IMR-90 (cell line): ENCODE measurements at regions not wholly inside any gene's neighbourhood (a gene's known extent, or its start where the extent isn't known, plus 50 kb on each side); places are given as distances from the start of the nearest gene placed in this dataset.

Experiments used
- ATAC-seq: fragments of 200-7000 bp; cut with Tn5 transposase; 2 replicates; pipeline ENCODE4 v1.9.1; 2020; ENCODE audit warnings: low read depth, mild to moderate bottlenecking, moderate library complexity
- BruUV-seq: library from RNA; stranded (reverse); fragments of 400-500 nt; replicated peaks from 2 replicates; lab custom pipeline; 2021; lab: Mats Ljungman, UMichigan
- CTCF ChIA-PET: fragments of 300-600 bp; formaldehyde crosslinking; extraction: SDS; loops from one replicate; lab custom pipeline; 2021; ENCODE audit warnings: antibody characterized with exemption; lab: Yijun Ruan, JAX
- POLR2A ChIA-PET: fragments of 300-600 bp; sonication (Branson Sonifier 250); formaldehyde crosslinking; loops from one replicate; lab custom pipeline; 2022; ENCODE audit warnings: antibody characterized with exemption; ENCODE audit not compliant: unreplicated experiment; lab: Charles Lee
- DNase-seq: peaks from one replicate; pipeline ENCODE4 v3.0.0; 2013
- H2AFZ ChIP-seq: replicated peaks from 2 replicates; pipeline ENCODE3; 2013; ENCODE audit warnings: low read length, mild to moderate bottlenecking; ENCODE audit not compliant: poor library complexity
- H2AK5ac ChIP-seq: 2 replicates; pipeline ENCODE4 v1.6.1; 2013; ENCODE audit warnings: low read depth, low read length, inconsistent platforms
- H2AK9ac ChIP-seq: replicated peaks from 2 replicates; pipeline ENCODE3; 2013; ENCODE audit warnings: mild to moderate bottlenecking, low read depth, low read length, moderate library complexity; ENCODE audit not compliant: poor library complexity
- H2BK120ac ChIP-seq: 2 replicates; pipeline ENCODE4 v1.6.1; 2013; ENCODE audit warnings: low read depth, low read length, inconsistent platforms
- H2BK15ac ChIP-seq: 3 replicates; pipeline ENCODE4 v1.6.1; 2013; ENCODE audit warnings: low read depth, low read length, inconsistent platforms
- H2BK20ac ChIP-seq: 2 replicates; pipeline ENCODE4 v1.6.1; 2013; ENCODE audit warnings: low read depth, mild to moderate bottlenecking, inconsistent platforms, low read length, moderate library complexity
- H2BK5ac ChIP-seq: 2 replicates; pipeline ENCODE4 v1.6.1; 2013; ENCODE audit warnings: mild to moderate bottlenecking, low read depth, low read length, inconsistent platforms; ENCODE audit not compliant: poor library complexity, severe bottlenecking
- H3K14ac ChIP-seq: replicated peaks from 2 replicates; pipeline ENCODE4 v1.6.1; 2013; ENCODE audit warnings: low read depth, low read length, inconsistent platforms
- H3K18ac ChIP-seq: 2 replicates; pipeline ENCODE4 v1.6.1; 2013; ENCODE audit warnings: low read depth, low read length, control low read depth
- H3K23ac ChIP-seq: 2 replicates; pipeline ENCODE4 v1.6.1; 2013; ENCODE audit warnings: low read depth, low read length, inconsistent platforms
- H3K27ac ChIP-seq: 2 replicates; pipeline ENCODE4 v1.5.1; 2013; ENCODE audit warnings: mild to moderate bottlenecking, control low read depth, low read length; ENCODE audit not compliant: insufficient read depth
- H3K27me3 ChIP-seq: 2 replicates; pipeline ENCODE4 v1.6.1; 2013; ENCODE audit warnings: low read length; ENCODE audit not compliant: control insufficient read depth, insufficient read depth
- H3K36me3 ChIP-seq: 2 replicates; pipeline ENCODE4 v1.6.1; 2013; ENCODE audit warnings: low read length, mixed read lengths; ENCODE audit not compliant: control insufficient read depth, insufficient read depth
- H3K4ac ChIP-seq: 2 replicates; pipeline ENCODE4 v1.6.1; 2013; ENCODE audit warnings: low read depth, low read length, inconsistent platforms
- H3K4me1 ChIP-seq: 2 replicates; pipeline ENCODE4 v1.6.1; 2013; ENCODE audit warnings: low read length, mixed read lengths; ENCODE audit not compliant: control insufficient read depth, insufficient read depth
- H3K4me2 ChIP-seq: 2 replicates; pipeline ENCODE4 v1.6.1; 2013; ENCODE audit warnings: low read depth, mild to moderate bottlenecking, control low read depth, low read length, moderate library complexity
- H3K4me3 ChIP-seq: 2 replicates; pipeline ENCODE4 v1.5.1; 2013; ENCODE audit warnings: low read depth, mild to moderate bottlenecking, control low read depth, low read length, moderate library complexity; ENCODE audit not compliant: insufficient read depth
- H3K56ac ChIP-seq: 2 replicates; pipeline ENCODE4 v1.6.1; 2013; ENCODE audit warnings: low read length, inconsistent platforms; ENCODE audit not compliant: insufficient read depth; ENCODE audit errors: extremely low read depth
- H3K79me1 ChIP-seq, 2 experiments: 2 replicates each; pipeline ENCODE4 v1.6.1; 2013; ENCODE audit warnings: low read length in 2 of 2, inconsistent platforms in 1 of 2, low read depth in 1 of 2
- H3K9ac ChIP-seq: 2 replicates; pipeline ENCODE4 v1.6.1; 2013; ENCODE audit warnings: low read depth, low read length, control low read depth
- H3K9me1 ChIP-seq: 2 replicates; pipeline ENCODE4 v1.6.1; 2013; ENCODE audit warnings: low read length, inconsistent platforms; ENCODE audit not compliant: insufficient read depth
- H3K9me3 ChIP-seq: 2 replicates; pipeline ENCODE4 v1.6.1; 2013; ENCODE audit warnings: low read length; ENCODE audit not compliant: control insufficient read depth, insufficient read depth
- H4K20me1 ChIP-seq: 2 replicates; pipeline ENCODE4 v1.6.1; 2013; ENCODE audit warnings: low read length, inconsistent platforms; ENCODE audit not compliant: insufficient read depth
- H4K5ac ChIP-seq: 2 replicates; pipeline ENCODE4 v1.6.1; 2013; ENCODE audit warnings: mild to moderate bottlenecking, low read depth, low read length, control low read depth
- H4K8ac ChIP-seq, 2 experiments: 2 replicates each; pipeline ENCODE4 v1.6.1; 2013; ENCODE audit warnings: low read depth in 2 of 2, low read length in 2 of 2, control low read depth in 1 of 2, inconsistent platforms in 1 of 2
- H4K91ac ChIP-seq: 2 replicates; pipeline ENCODE4 v1.6.1; 2013; ENCODE audit warnings: low read depth, low read length, inconsistent platforms; ENCODE audit not compliant: insufficient read depth
- BHLHE40 ChIP-seq: fragments of 150-350 bp; IDR thresholded peaks from 2 replicates; pipeline ENCODE4 v1.6.1; 2016; ENCODE audit warnings: mild to moderate bottlenecking, low read depth, low read length
- CEBPB ChIP-seq: IDR thresholded peaks from 2 replicates; pipeline ENCODE4 v1.6.1; 2012; ENCODE audit warnings: low read depth, low read length, improper control_type of control experiment
- CHD1 ChIP-seq: IDR thresholded peaks from 2 replicates; pipeline ENCODE4 v1.6.1; 2012; ENCODE audit warnings: low read depth, low read length, improper control_type of control experiment
- FOS ChIP-seq: fragments of 150-350 bp; IDR thresholded peaks from 2 replicates; pipeline ENCODE4 v1.6.1; 2016; ENCODE audit warnings: low read depth, low read length
- MAFK ChIP-seq: IDR thresholded peaks from 2 replicates; pipeline ENCODE4 v1.6.1; 2012; ENCODE audit warnings: low read depth, low read length, improper control_type of control experiment
- MAZ ChIP-seq: IDR thresholded peaks from 2 replicates; pipeline ENCODE4 v1.6.1; 2012; ENCODE audit warnings: low read depth, mild to moderate bottlenecking, low read length, improper control_type of control experiment, moderate library complexity, borderline replicate concordance
- MXI1 ChIP-seq: IDR thresholded peaks from 2 replicates; pipeline ENCODE4 v1.6.1; 2012; ENCODE audit warnings: low read depth, mild to moderate bottlenecking, low read length, moderate library complexity, borderline replicate concordance
- NFE2L2 ChIP-seq: fragments of 150-350 bp; IDR thresholded peaks from 2 replicates; pipeline ENCODE4 v1.6.1; 2016; ENCODE audit warnings: low read depth, mild to moderate bottlenecking, low read length
- POLR2A ChIP-seq: IDR thresholded peaks from 2 replicates; pipeline ENCODE4 v1.6.1; 2012; ENCODE audit warnings: mild to moderate bottlenecking, low read depth, low read length
- RAD21 ChIP-seq: IDR thresholded peaks from 2 replicates; pipeline ENCODE4 v1.6.1; 2012; ENCODE audit warnings: low read length, improper control_type of control experiment
- RCOR1 ChIP-seq: IDR thresholded peaks from 2 replicates; pipeline ENCODE4 v1.6.1; 2012; ENCODE audit warnings: mild to moderate bottlenecking, low read length, improper control_type of control experiment; ENCODE audit not compliant: insufficient replicate concordance
- RFX5 ChIP-seq: IDR thresholded peaks from 2 replicates; pipeline ENCODE4 v1.8.0; 2012; ENCODE audit warnings: low read depth, mild to moderate bottlenecking, low read length, moderate library complexity
- SMC3 ChIP-seq: fragments of 150-350 bp; IDR thresholded peaks from 2 replicates; pipeline ENCODE4 v1.6.1; 2016; ENCODE audit warnings: low read depth, mild to moderate bottlenecking, antibody characterized with exemption, low read length, moderate library complexity
- USF2 ChIP-seq: fragments of 150-350 bp; IDR thresholded peaks from 2 replicates; pipeline ENCODE4 v1.6.1; 2017; ENCODE audit warnings: mild to moderate bottlenecking, antibody characterized with exemption, low read length, low read depth
- WGBS, 2 experiments: methylation state at CpG; one replicate each; pipeline versions ENCODE4 v1.1.5 to v1.1.7; 2013; ENCODE audit warnings: missing lambda C conversion rate in 2 of 2; ENCODE audit not compliant: insufficient read length in 1 of 2; ENCODE audit errors: extremely low coverage in 2 of 2; 5-methylcytosine and 5-hydroxymethylcytosine counted together
- dilution Hi-C: fragments of 300-500 bp; cut with HindIII; formaldehyde crosslinking; loops from one replicate; pipeline ENCODE4 v1.14.3; 2018; ENCODE audit warnings: low sequenced_read_pairs; ENCODE audit not compliant: unreplicated experiment
- in situ Hi-C: fragments of 300-500 bp; cut with MboI; formaldehyde crosslinking; loops from 3 replicates; pipeline ENCODE4 v1.14.3; 2019; ENCODE audit warnings: low sequenced_read_pairs, inconsistent platforms, mixed read lengths
- intact Hi-C: fragments of 100-400 bp; cut with micrococcal nuclease; formaldehyde crosslinking; loops from 2 replicates; pipeline ENCODE4 v1.10.0; 2022
- TF ChIP-seq, protein P1 (sequence below): fragments of 150-350 bp; IDR thresholded peaks from 2 replicates; pipeline ENCODE4 v1.6.1; 2016; ENCODE audit warnings: low read depth, mild to moderate bottlenecking, low read length, moderate library complexity, borderline replicate concordance
- TF ChIP-seq, protein P2 (sequence below): conservative IDR thresholded peaks from 2 replicates; pipeline ENCODE4 v1.5.1; 2012; ENCODE audit warnings: mild to moderate bottlenecking, low read depth, low read length, improper control_type of control experiment

DNA sequence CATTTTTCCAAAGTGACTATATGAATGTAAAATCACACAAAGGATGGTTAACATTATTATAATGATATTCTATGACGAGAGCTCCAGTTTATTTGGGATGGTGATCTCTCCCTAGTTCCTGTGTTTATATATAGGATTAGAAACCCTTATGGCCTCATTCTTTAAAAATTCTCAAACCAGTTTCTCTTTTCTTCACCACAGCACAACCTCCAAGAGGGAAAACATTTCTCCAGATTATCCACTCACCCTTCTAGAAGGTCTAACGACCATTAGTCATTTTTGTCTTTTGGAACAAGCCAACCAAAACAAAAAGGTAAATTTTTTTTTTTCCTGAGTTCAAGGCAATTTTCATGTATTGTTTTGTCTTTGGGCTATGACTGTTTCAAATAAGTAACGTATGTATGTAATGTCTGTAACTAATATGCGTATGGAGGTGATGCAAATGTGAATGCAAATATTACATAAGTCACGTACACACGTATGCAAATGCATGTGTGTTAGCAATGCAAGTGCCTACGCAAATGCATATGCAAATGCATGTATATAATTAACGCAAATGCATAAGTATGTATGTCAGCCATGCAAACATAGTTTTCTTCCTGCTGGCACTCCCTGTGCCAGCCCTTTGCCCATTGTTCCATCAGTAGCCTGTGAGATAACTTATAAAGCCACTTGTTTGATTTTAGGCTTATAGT lies 72.5 kb upstream of the MORC3 start:
- H3K14ac ChIP-seq, result no peak overlapping the region
- H3K27me3 ChIP-seq, result no peaks in the 10 kb centered on the region
- no TSS peak for BruUV-seq
- ChIA-PET POLR2A (no interaction called here), CTCF (interaction anchor here (2.2 kb wide), 1 partner anchor 12 kb away, joined by 7 read pairs; no protein-coding TSS in a partner anchor)
- H3K36me3 ChIP-seq, result peaks cover 20% of the 10 kb centered on the region
- no peak overlapping the region for H3K18ac ChIP-seq
- H3K56ac ChIP-seq, result no peak overlapping the region
- ATAC-seq (peak; percentile 90), DNase-seq (peak; percentile 78)
- H3K4ac ChIP-seq, result no peak overlapping the region
- H3K23ac ChIP-seq, result no peak overlapping the region
- H3K4me3 ChIP-seq, result no peak overlapping the region
- H3K27ac ChIP-seq, result peak overlapping the region; percentile 58; the same call in 1 of the 2 replicates
- H2AK5ac ChIP-seq, result no peak overlapping the region
- H2AFZ ChIP-seq, result no peak overlapping the region
- in situ Hi-C loops, result no loop called here
- H4K91ac ChIP-seq, result no peak overlapping the region
- no peak overlapping the region for H2BK15ac ChIP-seq
- H3K9me1 ChIP-seq, result peaks cover 19% of the 10 kb centered on the region
- 76% methylated on average over 3 of the region's 8 CpGs; no CpG with 5 or more reads in 1 of the 2 experiments for WGBS, 2 experiments
- H2BK20ac ChIP-seq, result no peak overlapping the region
- no peak overlapping the region for H2AK9ac ChIP-seq
- no peak overlapping the region for H4K5ac ChIP-seq
- peak overlapping the region; percentile 66 for H2BK5ac ChIP-seq
- dilution Hi-C loops, result no loop called here
- H4K8ac ChIP-seq, result no peak overlapping the region
- no peak overlapping the region for H2BK120ac ChIP-seq
- no peak overlapping the region for H3K9ac ChIP-seq
- peaks cover 6 to 24% of the 10 kb centered on the region in 2 experiments; a peak in 2 of 4 replicates for H3K79me1 ChIP-seq
- TF ChIP-seq RCOR1, result no peak
- TF ChIP-seq POLR2A, result no peak
- TF ChIP-seq, protein P1, sequence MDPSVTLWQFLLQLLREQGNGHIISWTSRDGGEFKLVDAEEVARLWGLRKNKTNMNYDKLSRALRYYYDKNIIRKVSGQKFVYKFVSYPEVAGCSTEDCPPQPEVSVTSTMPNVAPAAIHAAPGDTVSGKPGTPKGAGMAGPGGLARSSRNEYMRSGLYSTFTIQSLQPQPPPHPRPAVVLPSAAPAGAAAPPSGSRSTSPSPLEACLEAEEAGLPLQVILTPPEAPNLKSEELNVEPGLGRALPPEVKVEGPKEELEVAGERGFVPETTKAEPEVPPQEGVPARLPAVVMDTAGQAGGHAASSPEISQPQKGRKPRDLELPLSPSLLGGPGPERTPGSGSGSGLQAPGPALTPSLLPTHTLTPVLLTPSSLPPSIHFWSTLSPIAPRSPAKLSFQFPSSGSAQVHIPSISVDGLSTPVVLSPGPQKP, result no peak
- no peak for TF ChIP-seq USF2
- TF ChIP-seq RAD21, result no peak
- TF ChIP-seq, protein P2, sequence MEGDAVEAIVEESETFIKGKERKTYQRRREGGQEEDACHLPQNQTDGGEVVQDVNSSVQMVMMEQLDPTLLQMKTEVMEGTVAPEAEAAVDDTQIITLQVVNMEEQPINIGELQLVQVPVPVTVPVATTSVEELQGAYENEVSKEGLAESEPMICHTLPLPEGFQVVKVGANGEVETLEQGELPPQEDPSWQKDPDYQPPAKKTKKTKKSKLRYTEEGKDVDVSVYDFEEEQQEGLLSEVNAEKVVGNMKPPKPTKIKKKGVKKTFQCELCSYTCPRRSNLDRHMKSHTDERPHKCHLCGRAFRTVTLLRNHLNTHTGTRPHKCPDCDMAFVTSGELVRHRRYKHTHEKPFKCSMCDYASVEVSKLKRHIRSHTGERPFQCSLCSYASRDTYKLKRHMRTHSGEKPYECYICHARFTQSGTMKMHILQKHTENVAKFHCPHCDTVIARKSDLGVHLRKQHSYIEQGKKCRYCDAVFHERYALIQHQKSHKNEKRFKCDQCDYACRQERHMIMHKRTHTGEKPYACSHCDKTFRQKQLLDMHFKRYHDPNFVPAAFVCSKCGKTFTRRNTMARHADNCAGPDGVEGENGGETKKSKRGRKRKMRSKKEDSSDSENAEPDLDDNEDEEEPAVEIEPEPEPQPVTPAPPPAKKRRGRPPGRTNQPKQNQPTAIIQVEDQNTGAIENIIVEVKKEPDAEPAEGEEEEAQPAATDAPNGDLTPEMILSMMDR, result no peak
- TF ChIP-seq CHD1, result no peak
- no peak for TF ChIP-seq MAFK
- no peak for TF ChIP-seq FOS
- TF ChIP-seq BHLHE40, result no peak
- TF ChIP-seq RFX5, result no peak
- TF ChIP-seq MXI1, result no peak
- TF ChIP-seq CEBPB, result no peak
- TF ChIP-seq SMC3, result no peak
- no peak for TF ChIP-seq NFE2L2
- TF ChIP-seq MAZ, result no peak
- peaks cover 6% of the 10 kb centered on the region for H4K20me1 ChIP-seq
- H3K9me3 ChIP-seq, result no peaks in the 10 kb centered on the region
- peaks cover 5% of the 10 kb centered on the region; the same call in 1 of the 2 replicates for H3K4me1 ChIP-seq
- intact Hi-C loops, result no loop called here
- peak overlapping the region; percentile 7; the same call in 1 of the 2 replicates for H3K4me2 ChIP-seq
